MCF 10A (cell line): ENCODE measurements at regions not wholly inside any gene's neighbourhood (a gene's known extent, or its start where the extent isn't known, plus 50 kb on each side); places are given as distances from the start of the nearest gene placed in this dataset.

Experiments used
- BruUV-seq: library from RNA; stranded (reverse); fragments of 400-500 nt; replicated peaks from 2 replicates; lab custom pipeline; 2021; lab: Mats Ljungman, UMichigan
- CTCF ChIA-PET: fragments of 300-600 bp; sonication (Branson Sonifier 250); formaldehyde crosslinking; extraction: SDS; loops from one replicate; lab custom pipeline; 2021; ENCODE audit warnings: antibody characterized with exemption, inconsistent platforms; lab: Yijun Ruan, JAX
- POLR2A ChIA-PET: fragments of 300-600, 350-650 bp; sonication (Branson Sonifier 250); formaldehyde crosslinking; extraction: SDS; loops from one replicate; lab custom pipeline; 2020; ENCODE audit warnings: antibody characterized with exemption, inconsistent platforms; lab: Yijun Ruan, JAX
- DNase-seq: peaks from one replicate; pipeline ENCODE4 v3.0.0-alpha.2; 2018; ENCODE audit not compliant: unreplicated experiment
- H3K27ac Mint-ChIP-seq: one replicate; pipeline ENCODE4 v1.8.0; 2022; ENCODE audit warnings: mild to moderate bottlenecking, low read depth, mixed read lengths; ENCODE audit not compliant: unreplicated experiment
- H3K27me3 Mint-ChIP-seq: one replicate; pipeline ENCODE4 v1.8.0; 2022; ENCODE audit warnings: mixed read lengths; ENCODE audit not compliant: insufficient read depth, unreplicated experiment
- H3K36me3 Mint-ChIP-seq: one replicate; pipeline ENCODE4 v1.8.0; 2022; ENCODE audit warnings: mild to moderate bottlenecking, moderate library complexity, mixed read lengths; ENCODE audit not compliant: insufficient read depth, unreplicated experiment
- H3K4me1 Mint-ChIP-seq: one replicate; pipeline ENCODE4 v1.8.0; 2022; ENCODE audit warnings: mixed read lengths; ENCODE audit not compliant: insufficient read depth, unreplicated experiment
- H3K4me3 Mint-ChIP-seq: one replicate; pipeline ENCODE4 v1.8.0; 2022; ENCODE audit warnings: mild to moderate bottlenecking, moderate library complexity, mixed read lengths; ENCODE audit not compliant: unreplicated experiment
- H3K9me3 Mint-ChIP-seq: one replicate; pipeline ENCODE4 v1.8.0; 2022; ENCODE audit warnings: mixed read lengths; ENCODE audit not compliant: unreplicated experiment
- CTCF ChIP-seq: fragments of 200-600 bp; IDR thresholded peaks from one replicate; pipeline ENCODE4 v1.8.0; 2022; ENCODE audit warnings: antibody characterized with exemption, mild to moderate bottlenecking; ENCODE audit not compliant: unreplicated experiment
- intact Hi-C: fragments of 100-400 bp; cut with micrococcal nuclease; formaldehyde crosslinking; loops from 2 replicates; pipeline ENCODE4 v1.14.1; 2022

- intact Hi-C loops: loop anchor here (5.0 to 10.0 kb wide), 3 partner anchors 212 to 569 kb away; no protein-coding TSS in a partner anchor
- no peak overlapping the region for H3K4me3 Mint-ChIP-seq
- CTCF ChIA-PET: interaction anchor here (1.2 to 1.7 kb wide), 2 partner anchors 144 to 685 kb away, joined by 8 to 9 read pairs; no protein-coding TSS in a partner anchor
- no peaks in the 10 kb centered on the region for H3K9me3 Mint-ChIP-seq
- no peaks in the 10 kb centered on the region for H3K36me3 Mint-ChIP-seq
- DNase-seq: no peak
- no peak overlapping the region for H3K27ac Mint-ChIP-seq
- no TSS peak for BruUV-seq
- POLR2A ChIA-PET: no interaction called here
- no peak for TF ChIP-seq CTCF
- no peaks in the 10 kb centered on the region for H3K4me1 Mint-ChIP-seq
- H3K27me3 Mint-ChIP-seq: peaks cover 51% of the 10 kb centered on the region
Observed at GRCh38 chr17:6276711-6277110, 158.2 kb downstream of the AIPL1 start.

DNA sequence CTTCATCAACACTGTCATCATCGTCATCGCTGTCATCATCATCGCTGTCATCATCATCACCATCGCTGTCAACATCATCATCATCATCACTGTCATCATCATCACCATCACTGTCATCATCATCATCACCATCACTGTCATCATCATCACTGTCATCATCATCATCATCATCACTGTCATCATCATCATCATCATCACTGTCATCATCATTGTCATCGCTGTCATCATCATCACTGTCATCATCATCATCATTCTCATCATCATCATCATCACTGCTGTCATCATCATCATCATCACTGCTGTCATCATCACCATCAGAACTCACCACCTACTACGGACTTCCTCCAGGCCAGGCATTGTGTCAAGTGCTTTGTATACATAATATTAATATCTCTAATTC is 160.6 kb downstream of the AIPL1 start:
- CTCF ChIA-PET: interaction anchor here (0.6 kb wide), 1 partner anchor 555 kb away, joined by 3 read pairs; no protein-coding TSS in a partner anchor
- no peak for TF ChIP-seq CTCF
- H3K4me3 Mint-ChIP-seq: no peak overlapping the region

GRCh38 chr17:6269478-6269877 is 165.4 kb downstream of the AIPL1 start:
- Mint-ChIP-seq H3K36me3 (no peaks in the 10 kb centered on the region), H3K9me3 (peaks cover 6% of the 10 kb centered on the region), H3K27me3 (peaks cover 66% of the 10 kb centered on the region), H3K27ac (no peak overlapping the region), H3K4me3 (no peak overlapping the region), H3K4me1 (no peaks in the 10 kb centered on the region)
- TF ChIP-seq CTCF: no peak
- POLR2A ChIA-PET: interaction anchor here (0.6 to 0.9 kb wide), 3 partner anchors 14 to 1070 kb away, joined by 3 to 4 read pairs (median 3); no protein-coding TSS in a partner anchor
- CTCF ChIA-PET: interaction anchor here (0.8 to 0.9 kb wide), 2 partner anchors 201 to 653 kb away, joined by 4 read pairs; no protein-coding TSS in a partner anchor
- BruUV-seq: no TSS peak
- intact Hi-C loops: no loop called here
- peak; percentile 62 for DNase-seq

More for the DNA sequence above, 160.6 kb downstream of the AIPL1 start:
- Mint-ChIP-seq H3K27me3 (peaks cover 58% of the 10 kb centered on the region), H3K9me3 (no peaks in the 10 kb centered on the region), H3K36me3 (no peaks in the 10 kb centered on the region), H3K27ac (no peak overlapping the region), H3K4me1 (no peaks in the 10 kb centered on the region)
- intact Hi-C loops: loop anchor here (10.0 kb wide), 1 partner anchor 210 kb away; no protein-coding TSS in a partner anchor
- no peak for DNase-seq
- BruUV-seq: no TSS peak
- POLR2A ChIA-PET: interaction anchor here (0.6 kb wide), 1 partner anchor 56 kb away, joined by 3 read pairs; no protein-coding TSS in a partner anchor

GRCh38 chr17:6261466-6261865 is 173.5 kb downstream of the AIPL1 start:
- ChIA-PET CTCF (no interaction called here), POLR2A (no interaction called here)
- DNase-seq: no peak
- intact Hi-C loops: no loop called here
- no TSS peak for BruUV-seq
- Mint-ChIP-seq H3K4me3 (no peak overlapping the region), H3K4me1 (no peaks in the 10 kb centered on the region), H3K9me3 (peaks cover 6% of the 10 kb centered on the region), H3K27me3 (peaks cover 94% of the 10 kb centered on the region), H3K27ac (peak overlapping the region; percentile 49), H3K36me3 (peaks cover 4% of the 10 kb centered on the region)
- TF ChIP-seq CTCF: no peak
